Stimulated activated CD4-positive, alpha-beta T cell treated with anti-CD3 and anti-CD28 coated beads, Interleukin-4, amount 100 ng/mL, for 1 hour (primary cell): ENCODE measurements at regions not wholly inside any gene's neighbourhood (a gene's known extent, or its start where the extent isn't known, plus 50 kb on each side); places are given as distances from the start of the nearest gene placed in this dataset.
A peak's percentile ranks its signal among the peaks of the same experiment; 100 is the strongest.

ENCODE experiments used
- DNase-seq: peaks from one replicate; pipeline ENCODE4 v3.0.0-alpha.2; 2020

DNA sequence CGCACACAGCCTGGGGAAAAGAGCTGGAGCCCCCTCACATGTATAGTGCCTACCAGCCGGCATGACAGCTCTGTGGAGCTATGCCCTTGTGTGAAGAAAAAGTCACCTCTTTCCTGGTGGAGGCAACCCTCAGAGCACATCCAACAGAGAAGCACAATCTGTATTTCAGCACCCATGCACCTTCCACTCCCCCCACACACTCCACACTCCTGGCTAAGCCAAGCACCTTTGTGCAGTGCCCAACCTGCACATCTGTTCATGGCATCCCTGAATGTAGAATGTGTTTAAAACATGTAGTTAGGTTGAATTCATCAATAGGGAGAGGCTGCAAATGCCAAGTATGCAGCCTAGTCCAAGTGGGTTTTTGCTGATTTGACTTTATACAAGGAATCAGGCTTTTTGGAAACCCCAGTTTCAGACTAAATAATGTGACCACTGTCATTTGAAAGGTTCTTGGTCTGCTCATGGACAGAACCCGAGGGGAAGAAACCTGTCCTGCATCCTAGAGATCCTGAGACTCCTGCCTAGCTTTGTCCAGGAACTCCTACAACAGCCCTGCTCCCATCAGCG, 197.1 kb downstream of the TOMM20 start:
- no peak for DNase-seq

- no peak for DNase-seq
Measured at GRCh38 chr1:234929369-234929768, 199.3 kb downstream of the TOMM20 start.

- no peak for DNase-seq
Measured at GRCh38 chr1:234928642-234929041, 200.0 kb downstream of the TOMM20 start.

GRCh38 chr1:234927971-234928640, 200.5 kb downstream of the TOMM20 start:
- no peak for DNase-seq

- no peak for DNase-seq
Measured at GRCh38 chr1:234927312-234927970, 201.2 kb downstream of the TOMM20 start.

- peak; percentile 39 for DNase-seq
Measured at GRCh38 chr1:234926559-234927311, 201.9 kb downstream of the TOMM20 start.

DNA sequence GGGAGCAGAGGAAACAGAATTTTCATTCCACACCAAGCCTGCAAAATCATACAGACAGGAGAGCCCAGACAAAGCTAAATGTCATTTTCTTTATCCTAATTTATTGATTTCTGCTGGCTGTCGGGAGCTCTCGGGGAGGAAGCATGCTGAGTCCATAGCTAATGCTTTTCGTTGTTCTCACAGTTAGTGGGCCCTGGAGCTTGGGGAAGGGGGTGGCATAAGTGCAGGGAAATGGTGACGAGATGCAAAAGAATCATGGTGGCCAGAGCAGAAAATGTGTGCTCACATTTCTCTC, 202.4 kb downstream of the TOMM20 start:
- DNase-seq, result no peak

DNA sequence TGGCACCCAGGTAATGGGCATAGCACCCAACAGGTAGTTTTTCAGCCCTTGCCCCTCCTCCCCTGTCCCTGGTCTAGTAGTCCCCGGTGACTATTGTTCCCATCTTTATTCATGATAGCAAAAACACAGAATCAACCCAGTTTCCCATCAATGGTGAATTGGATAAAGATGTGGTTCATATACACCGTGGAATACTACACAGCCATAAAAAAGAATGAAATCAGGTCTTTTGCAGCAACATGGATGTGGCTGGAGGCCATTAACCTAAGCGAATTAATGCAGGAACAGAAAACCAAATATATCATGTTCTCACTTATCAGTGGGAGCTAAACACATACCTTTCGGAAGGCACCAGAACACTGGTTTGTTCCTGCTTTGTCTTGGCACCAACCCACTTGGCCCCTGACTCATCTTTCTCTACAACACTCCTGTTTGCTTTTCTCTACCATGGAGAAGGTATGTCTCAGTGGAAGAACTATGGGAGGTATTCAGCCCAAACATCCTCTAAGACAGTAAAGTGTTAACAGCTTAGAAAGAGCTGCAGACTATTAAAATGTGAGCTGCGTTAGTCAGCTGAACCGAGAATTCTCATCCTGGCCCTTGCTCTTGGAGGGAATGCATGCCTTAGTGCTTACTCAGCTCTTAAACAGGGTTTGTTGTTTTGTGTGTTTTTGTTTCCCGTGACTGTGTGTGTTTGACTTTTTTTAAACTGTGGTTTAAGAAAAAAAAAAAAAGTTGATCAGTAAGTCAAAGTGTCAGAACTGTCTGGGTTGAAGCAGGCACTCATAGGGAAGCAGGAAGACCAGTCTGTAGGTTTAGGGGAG, 203.0 kb downstream of the TOMM20 start:
- DNase-seq, result no peak

- no peak for DNase-seq
Measured at GRCh38 chr1:234924450-234925355, 203.9 kb downstream of the TOMM20 start.

- DNase-seq, result no peak
Measured at GRCh38 chr1:234923626-234924025, 205.0 kb downstream of the TOMM20 start.

GRCh38 chr1:234922987-234923386, 205.7 kb downstream of the TOMM20 start:
- DNase-seq, result no peak

DNA sequence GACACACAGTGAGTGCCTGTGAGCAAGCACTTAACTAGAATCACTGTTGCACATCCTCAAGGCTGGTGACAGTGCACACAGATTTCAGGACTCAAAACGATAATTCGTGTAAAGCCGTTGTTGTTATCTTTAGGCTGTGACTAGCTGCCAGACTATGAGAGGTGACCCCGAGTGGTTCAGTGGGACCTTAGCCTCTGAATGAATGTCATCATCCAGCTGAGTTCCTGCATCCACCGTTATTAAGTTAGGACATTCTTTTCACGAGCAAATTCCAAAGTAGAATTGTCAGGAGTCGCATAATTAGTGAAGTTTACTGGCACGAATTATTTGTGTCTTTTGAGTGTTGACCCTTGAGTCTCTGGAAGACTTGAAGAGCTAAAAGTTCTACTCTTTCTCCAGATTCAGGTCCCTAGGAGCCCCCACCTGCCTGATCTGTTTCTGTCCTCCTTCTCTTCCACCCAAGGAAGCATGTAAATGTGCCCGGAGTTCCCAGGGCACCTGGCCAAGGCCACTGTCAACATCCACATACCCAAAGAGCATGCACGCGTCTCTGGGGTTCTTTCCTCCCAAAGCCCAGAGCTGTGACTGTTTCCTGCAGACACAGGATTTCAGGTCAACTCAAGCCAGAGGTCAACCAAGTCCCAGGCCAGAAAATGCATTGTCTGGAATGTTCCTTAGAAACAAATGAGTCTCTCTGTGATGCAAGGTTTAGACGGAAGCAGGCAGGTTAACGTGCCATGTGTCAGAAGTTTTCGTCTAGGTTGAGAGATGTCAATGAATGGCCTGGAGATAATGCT, 207.2 kb downstream of the TOMM20 start:
- DNase-seq, result no peak

DNA sequence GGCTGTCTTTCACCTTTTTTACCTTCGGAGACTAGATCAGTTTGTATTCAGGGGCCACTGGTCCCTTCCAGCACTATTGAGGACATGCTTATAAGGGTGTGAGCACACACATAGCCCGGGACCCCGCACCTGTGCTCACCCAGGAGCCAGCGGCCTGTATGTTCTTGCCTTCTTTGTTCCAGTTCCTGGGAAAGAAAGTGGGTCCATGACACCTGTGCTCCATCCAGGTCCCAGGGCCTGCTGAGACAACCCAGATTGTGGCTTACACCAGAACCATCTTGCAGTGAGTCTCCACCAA, 207.8 kb downstream of the TOMM20 start:
- no peak for DNase-seq

GRCh38 chr1:234920136-234920842, 208.3 kb downstream of the TOMM20 start:
- no peak for DNase-seq

GRCh38 chr1:234918961-234919761, 209.5 kb downstream of the TOMM20 start:
- DNase-seq, result no peak

DNA sequence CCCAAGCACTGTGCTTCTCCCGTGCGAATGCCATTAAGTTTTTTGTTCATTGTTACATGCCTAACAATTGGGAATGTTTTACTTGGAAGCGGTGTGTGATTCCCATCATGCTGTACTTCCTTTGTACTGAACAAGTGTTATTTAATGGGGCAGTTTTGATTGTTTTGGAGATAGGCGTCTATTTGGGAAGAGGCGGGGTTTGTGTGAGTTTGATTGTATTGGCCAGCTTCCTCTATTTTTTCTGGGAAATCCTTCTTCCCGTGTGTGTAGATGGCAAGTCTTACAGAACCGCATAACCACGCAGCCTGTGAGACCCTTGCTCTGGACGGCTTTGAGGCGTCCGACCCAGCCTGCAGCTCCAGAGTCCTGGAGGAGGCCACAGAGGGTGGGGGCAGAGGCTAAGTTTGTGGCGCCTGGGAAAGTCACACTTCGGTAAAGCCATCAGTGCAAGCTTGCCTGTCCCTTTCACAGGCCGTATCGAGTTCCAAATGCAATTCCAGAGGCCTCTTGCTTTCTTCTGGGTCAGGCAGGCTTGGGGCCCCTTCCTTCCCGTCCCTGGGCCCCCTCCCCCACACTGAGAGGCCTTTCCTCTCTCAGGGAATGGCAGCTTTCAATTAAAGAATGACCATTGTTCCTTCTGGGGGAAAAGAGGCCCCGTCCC, 210.3 kb downstream of the TOMM20 start:
- DNase-seq, result no peak

- DNase-seq, result no peak
Measured at GRCh38 chr1:234917495-234918180, 211.0 kb downstream of the TOMM20 start.

DNA sequence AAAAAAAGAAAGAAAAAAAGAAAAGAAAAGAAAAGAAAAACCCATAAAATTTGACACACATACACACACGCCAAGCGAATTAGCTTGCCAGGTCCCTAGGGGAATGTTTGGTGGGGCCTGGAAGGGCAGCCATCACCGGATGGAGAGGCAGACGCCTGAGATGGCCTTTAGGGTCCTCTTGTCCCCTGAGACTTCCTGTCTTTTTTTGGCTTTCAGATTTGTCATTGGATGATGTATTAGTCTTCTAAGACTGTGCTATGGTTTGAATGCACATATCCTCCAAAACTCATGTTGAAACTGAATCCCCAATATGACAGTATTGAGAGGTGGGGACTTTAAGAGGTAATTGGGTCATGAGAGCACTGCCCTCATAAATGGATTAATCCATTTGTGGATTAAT, 211.8 kb downstream of the TOMM20 start:
- DNase-seq, result no peak
